DMS 273 (cell line): ENCODE measurements at regions not wholly inside any gene's neighbourhood (a gene's known extent, or its start where the extent isn't known, plus 50 kb on each side); places are given as distances from the start of the nearest gene placed in this dataset.
"Not testable (repeated sequence)": the region's sequence is repeated elsewhere in the genome, so short reads cannot be mapped to it uniquely, and the experiment has no call there.

ENCODE experiments used
- DNase-seq: peaks from one replicate; lab custom pipeline; 2025; ENCODE audit not compliant: unreplicated experiment; lab: John Stamatoyannopoulos, UW

- DNase-seq: no peak
Measured at GRCh38 chr4:64016893-64017292, 392.4 kb downstream of the TECRL start.

GRCh38 chr4:64014647-64015046, 394.6 kb downstream of the TECRL start:
- no peak for DNase-seq

- DNase-seq: no peak
Measured at GRCh38 chr4:64001229-64001898, 407.9 kb downstream of the TECRL start.

GRCh38 chr4:64000241-64000640, 409.0 kb downstream of the TECRL start:
- DNase-seq: no peak

- DNase-seq: no peak
Measured at GRCh38 chr4:63986253-63986652, 423.0 kb downstream of the TECRL start.

GRCh38 chr4:63983224-63983623, 426.0 kb downstream of the TECRL start:
- DNase-seq: no peak

GRCh38 chr4:63965875-63966274, 443.4 kb downstream of the TECRL start:
- DNase-seq: no peak

- not testable (repeated sequence) for DNase-seq
Measured at GRCh38 chr4:63942706-63943286, 466.5 kb downstream of the TECRL start.

- DNase-seq: no peak
Measured at GRCh38 chr4:63937961-63938360, 471.3 kb downstream of the TECRL start.

GRCh38 chr4:63922146-63922545, 487.1 kb downstream of the TECRL start:
- DNase-seq: no peak

GRCh38 chr4:63921561-63921960, 487.7 kb downstream of the TECRL start:
- DNase-seq: no peak

- DNase-seq: no peak
Measured at GRCh38 chr4:63919636-63920365, 489.4 kb downstream of the TECRL start.

GRCh38 chr4:63906660-63907183, 502.5 kb downstream of the TECRL start:
- DNase-seq: no peak

GRCh38 chr4:63904201-63904600, 505.0 kb downstream of the TECRL start:
- DNase-seq: no peak

- no peak for DNase-seq
Measured at GRCh38 chr4:63901304-63901703, 507.9 kb downstream of the TECRL start.

GRCh38 chr4:63898961-63899360, 510.3 kb downstream of the TECRL start:
- peak; percentile 8 for DNase-seq

GRCh38 chr4:63894161-63894560, 515.1 kb downstream of the TECRL start:
- DNase-seq: no peak

GRCh38 chr4:63869370-63869769, 539.9 kb downstream of the TECRL start:
- no peak for DNase-seq

- no peak for DNase-seq
Measured at GRCh38 chr4:63851496-63851895, 557.8 kb downstream of the TECRL start.

- DNase-seq: no peak
Measured at GRCh38 chr4:63841266-63841665, 568.0 kb downstream of the TECRL start.

- no peak for DNase-seq
Measured at GRCh38 chr4:63831590-63832155, 577.6 kb downstream of the TECRL start.
